Right cardiac atrium (tissue), 5 donors: ENCODE measurements at regions not wholly inside any gene's neighbourhood (a gene's known extent, or its start where the extent isn't known, plus 50 kb on each side); places are given as distances from the start of the nearest gene placed in this dataset.

ENCODE experiments used
- ATAC-seq, 2 donors: fragments of 200-7000 bp; cut with Tn5 transposase; one replicate each; pipeline versions ENCODE4 v1.8.0 to v1.9.1; 2020; ENCODE audit warnings: moderate library complexity in 2 of 2, mild to moderate bottlenecking in 1 of 2
- DNase-seq, 3 donors: peaks; one replicate each; pipeline ENCODE4 v3.0.0-alpha.2; 2020
- H3K27ac ChIP-seq: one replicate; pipeline ENCODE4 v1.5.1; 2013; ENCODE audit warnings: mild to moderate bottlenecking, low read length, control low read depth, moderate library complexity
- H3K27me3 ChIP-seq: one replicate; pipeline ENCODE4 v1.6.1; 2013; ENCODE audit not compliant: control insufficient read depth, insufficient read depth
- H3K4me1 ChIP-seq: one replicate; pipeline ENCODE4 v1.6.1; 2013; ENCODE audit warnings: low read length; ENCODE audit not compliant: control insufficient read depth, insufficient read depth
- H3K4me3 ChIP-seq: one replicate; pipeline ENCODE4 v1.5.1; 2013; ENCODE audit warnings: low read length, control low read depth
- H3K9me3 ChIP-seq: one replicate; pipeline ENCODE4 v1.6.1; 2013; ENCODE audit warnings: low read length; ENCODE audit not compliant: control insufficient read depth
- WGBS: extraction: QIAGEN DNeasy Blood & Tissue Kit; methylation state at CpG from one replicate; pipeline ENCODE4 v1.1.7; 2013; 5-methylcytosine and 5-hydroxymethylcytosine counted together
- intact Hi-C, 4 donors: fragments of 100-400 bp; cut with DNase I; formaldehyde crosslinking; loops; one replicate each; pipeline versions ENCODE4 v1.11.0 to v1.14.0; 2022 to 2023
- donor health status: healthy with polysubstance abuse.
- donor health status: DM: no; HTN: yes; CAD: no.
- donor health status: DM: no; HTN: no; CAD: no.
- donor health status: DM: no; HTN: yes; CAD: no; lungs with severe emphysema.
- donor health status: DM: yes; HTN: yes; CAD: no.

GRCh38 chr5:4700069-4700468, 440.1 kb upstream of the ADAMTS16 start:
- H3K4me1 ChIP-seq, result no peaks in the 10 kb centered on the region
- H3K27me3 ChIP-seq, result no peaks in the 10 kb centered on the region
- H3K27ac ChIP-seq, result no peak overlapping the region
- DNase-seq (peak; percentile 42 to 84 (median 58)), ATAC-seq (peak; percentile 66 to 80)
- H3K4me3 ChIP-seq, result peak overlapping the region; percentile 11
- WGBS, result 19% methylated on average over 7 of the region's 7 CpGs
- intact Hi-C loops, result no loop called here
- no peaks in the 10 kb centered on the region for H3K9me3 ChIP-seq

- intact Hi-C loops, result no loop called here
- Histone ChIP-seq H3K27me3 (no peaks in the 10 kb centered on the region), H3K4me3 (no peak overlapping the region), H3K27ac (no peak overlapping the region), H3K9me3 (no peaks in the 10 kb centered on the region), H3K4me1 (no peaks in the 10 kb centered on the region)
- no peak for DNase-seq
- ATAC-seq, result no peak
- WGBS, result 67% methylated on average over 3 of the region's 3 CpGs
These were observed 439.3 kb upstream of the ADAMTS16 start for GRCh38 chr5:4700871-4701270.

DNA sequence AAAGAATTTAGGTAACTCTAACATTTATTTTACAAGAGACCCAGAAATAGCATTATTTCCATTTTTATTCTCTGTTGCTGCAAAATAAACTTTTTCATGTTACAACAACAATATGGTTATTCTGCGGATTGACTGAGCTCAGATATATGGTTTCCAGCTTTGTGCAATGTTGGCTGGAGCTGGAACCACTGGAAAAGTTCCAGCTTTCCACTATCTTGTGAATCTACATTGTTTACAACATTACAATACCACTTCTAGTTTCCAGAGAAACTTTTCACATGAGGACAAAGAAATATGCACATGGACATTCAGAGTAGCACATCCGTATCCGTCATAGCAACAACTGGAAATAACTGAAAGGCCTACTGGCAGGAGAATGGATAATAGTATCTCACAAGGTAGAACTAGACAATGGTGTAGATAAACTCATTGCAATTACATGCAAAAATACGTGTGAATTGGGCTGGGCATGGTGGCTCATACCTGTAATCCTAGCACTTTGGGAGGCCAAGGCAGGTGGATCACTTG, 436.1 kb upstream of the ADAMTS16 start:
- Histone ChIP-seq H3K9me3 (no peaks in the 10 kb centered on the region), H3K27me3 (no peaks in the 10 kb centered on the region), H3K4me3 (no peak overlapping the region), H3K4me1 (no peaks in the 10 kb centered on the region), H3K27ac (no peak overlapping the region)
- DNase-seq (no peak), ATAC-seq (no peak)
- intact Hi-C loops, result no loop called here
- 82% methylated on average over 4 of the region's 4 CpGs for WGBS

GRCh38 chr5:4704951-4705350, 435.2 kb upstream of the ADAMTS16 start:
- ATAC-seq, result no peak
- Histone ChIP-seq H3K4me3 (no peak overlapping the region), H3K27ac (no peak overlapping the region), H3K9me3 (no peaks in the 10 kb centered on the region), H3K27me3 (no peaks in the 10 kb centered on the region), H3K4me1 (no peaks in the 10 kb centered on the region)
- no peak for DNase-seq
- WGBS, result 82% methylated on average over 3 of the region's 3 CpGs
- intact Hi-C loops, result no loop called here

GRCh38 chr5:4716781-4717180, 423.3 kb upstream of the ADAMTS16 start:
- no peak for ATAC-seq
- no peak for DNase-seq

GRCh38 chr5:4717446-4717845, 422.7 kb upstream of the ADAMTS16 start:
- H3K4me1 ChIP-seq, result no peaks in the 10 kb centered on the region
- intact Hi-C loops, result no loop called here
- 33% methylated on average over 1 of the region's 1 CpG for WGBS
- DNase-seq, result no peak
- no peaks in the 10 kb centered on the region for H3K9me3 ChIP-seq
- H3K27ac ChIP-seq, result no peak overlapping the region
- no peak overlapping the region for H3K4me3 ChIP-seq
- ATAC-seq, result no peak
- H3K27me3 ChIP-seq, result no peaks in the 10 kb centered on the region

More at GRCh38 chr5:4716781-4717180, 423.3 kb upstream of the ADAMTS16 start:
- Histone ChIP-seq H3K9me3 (no peaks in the 10 kb centered on the region), H3K4me3 (no peak overlapping the region), H3K27me3 (no peaks in the 10 kb centered on the region), H3K27ac (no peak overlapping the region), H3K4me1 (no peaks in the 10 kb centered on the region)
- 35% methylated on average over 4 of the region's 4 CpGs for WGBS
- intact Hi-C loops, result no loop called here

- DNase-seq, result peak in 2 of 3 donors; percentile 29 to 30
- ATAC-seq, result peak; percentile 33 to 51
These were observed 419.3 kb upstream of the ADAMTS16 start for GRCh38 chr5:4720831-4721230.

GRCh38 chr5:4722886-4723285, 417.2 kb upstream of the ADAMTS16 start:
- Histone ChIP-seq H3K4me3 (no peak overlapping the region), H3K4me1 (no peaks in the 10 kb centered on the region), H3K9me3 (peaks cover 2% of the 10 kb centered on the region), H3K27me3 (no peaks in the 10 kb centered on the region), H3K27ac (no peak overlapping the region)
- DNase-seq, result no peak
- no peak for ATAC-seq
- intact Hi-C loops, result no loop called here
- WGBS, result 74% methylated on average over 2 of the region's 2 CpGs

More at GRCh38 chr5:4720831-4721230, 419.3 kb upstream of the ADAMTS16 start:
- Histone ChIP-seq H3K27ac (no peak overlapping the region), H3K9me3 (no peaks in the 10 kb centered on the region), H3K27me3 (no peaks in the 10 kb centered on the region), H3K4me1 (no peaks in the 10 kb centered on the region), H3K4me3 (no peak overlapping the region)
- intact Hi-C loops, result no loop called here
- 26% methylated on average over 6 of the region's 6 CpGs for WGBS

GRCh38 chr5:4725594-4725993, 414.5 kb upstream of the ADAMTS16 start:
- Histone ChIP-seq H3K9me3 (peaks cover 2% of the 10 kb centered on the region), H3K4me3 (no peak overlapping the region), H3K4me1 (no peaks in the 10 kb centered on the region), H3K27ac (no peak overlapping the region), H3K27me3 (no peaks in the 10 kb centered on the region)
- intact Hi-C loops, result no loop called here
- 85% methylated on average over 4 of the region's 4 CpGs for WGBS
- no peak for DNase-seq
- no peak for ATAC-seq

GRCh38 chr5:4730279-4730678, 409.9 kb upstream of the ADAMTS16 start:
- Histone ChIP-seq H3K27me3 (no peaks in the 10 kb centered on the region), H3K27ac (no peak overlapping the region), H3K4me3 (no peak overlapping the region), H3K9me3 (peaks cover 2% of the 10 kb centered on the region), H3K4me1 (no peaks in the 10 kb centered on the region)
- DNase-seq (peak in 1 of 3 donors; percentile 19), ATAC-seq (no peak)
- 66% methylated on average over 5 of the region's 5 CpGs for WGBS
- intact Hi-C loops, result no loop called here

- no peak for ATAC-seq
- no peak overlapping the region for H3K4me3 ChIP-seq
- 56% methylated on average over 2 of the region's 2 CpGs for WGBS
- no peaks in the 10 kb centered on the region for H3K27me3 ChIP-seq
- DNase-seq, result no peak
- H3K4me1 ChIP-seq, result no peaks in the 10 kb centered on the region
- intact Hi-C loops, result no loop called here
- H3K27ac ChIP-seq, result no peak overlapping the region
- H3K9me3 ChIP-seq, result no peaks in the 10 kb centered on the region
These were observed 405.8 kb upstream of the ADAMTS16 start for GRCh38 chr5:4734348-4734747.

DNA sequence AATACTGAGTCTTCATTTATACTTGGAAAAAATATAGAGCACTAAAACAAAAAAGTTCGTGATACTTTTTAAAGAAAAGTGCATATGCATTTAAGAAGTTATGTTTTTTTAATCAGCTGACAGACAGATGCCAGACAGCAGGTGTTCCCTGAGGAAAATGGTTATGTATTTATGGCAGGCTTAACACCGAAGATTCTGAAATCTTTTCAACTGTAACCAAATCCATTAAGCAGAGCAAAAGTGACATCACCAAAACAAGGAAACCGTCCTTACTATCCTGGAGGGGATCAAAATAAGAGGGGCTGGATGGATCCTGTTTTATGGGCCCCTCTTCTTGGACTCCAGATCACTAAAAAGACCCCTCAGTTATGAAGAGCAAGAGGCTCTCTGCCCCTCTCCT, 404.9 kb upstream of the ADAMTS16 start:
- intact Hi-C loops, result no loop called here
- DNase-seq (no peak), ATAC-seq (no peak)
- Histone ChIP-seq H3K4me1 (no peaks in the 10 kb centered on the region), H3K9me3 (peaks cover 2% of the 10 kb centered on the region), H3K4me3 (no peak overlapping the region), H3K27me3 (no peaks in the 10 kb centered on the region), H3K27ac (no peak overlapping the region)
- WGBS, result 65% methylated on average over 3 of the region's 3 CpGs
